ENCODE measurements at regions not wholly inside any gene's neighbourhood (a gene's known extent, or its start where the extent isn't known, plus 50 kb on each side); places are given as distances from the start of the nearest gene placed in this dataset.

DNA sequence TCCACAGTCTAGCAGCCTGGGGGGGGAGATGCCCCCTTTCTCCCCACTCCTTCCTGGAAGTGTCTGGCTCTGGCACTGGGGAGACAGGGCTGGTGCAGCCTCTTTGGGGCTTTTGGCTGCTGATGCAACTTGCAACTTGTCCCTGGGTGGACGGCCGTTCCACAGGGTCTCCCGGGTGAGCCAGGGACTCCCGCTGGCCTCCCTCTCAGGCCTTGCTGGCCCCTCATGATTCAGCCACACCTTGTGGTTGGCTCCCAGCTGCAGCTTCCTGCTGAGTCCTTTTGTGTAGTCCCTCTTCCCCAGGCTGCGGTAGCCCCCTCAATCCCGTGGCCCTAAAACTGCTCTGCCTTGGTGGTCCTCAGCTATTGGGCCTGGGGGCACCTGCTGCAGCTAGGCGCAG, 283.5 kb downstream of the PBX3 start:
- H3K4me3 ChIP-seq (ENCODE audit: low read length): no peak overlapping the region
- DNase-seq (ENCODE audit: low read depth): no peak
- TF ChIP-seq, protein P1, sequence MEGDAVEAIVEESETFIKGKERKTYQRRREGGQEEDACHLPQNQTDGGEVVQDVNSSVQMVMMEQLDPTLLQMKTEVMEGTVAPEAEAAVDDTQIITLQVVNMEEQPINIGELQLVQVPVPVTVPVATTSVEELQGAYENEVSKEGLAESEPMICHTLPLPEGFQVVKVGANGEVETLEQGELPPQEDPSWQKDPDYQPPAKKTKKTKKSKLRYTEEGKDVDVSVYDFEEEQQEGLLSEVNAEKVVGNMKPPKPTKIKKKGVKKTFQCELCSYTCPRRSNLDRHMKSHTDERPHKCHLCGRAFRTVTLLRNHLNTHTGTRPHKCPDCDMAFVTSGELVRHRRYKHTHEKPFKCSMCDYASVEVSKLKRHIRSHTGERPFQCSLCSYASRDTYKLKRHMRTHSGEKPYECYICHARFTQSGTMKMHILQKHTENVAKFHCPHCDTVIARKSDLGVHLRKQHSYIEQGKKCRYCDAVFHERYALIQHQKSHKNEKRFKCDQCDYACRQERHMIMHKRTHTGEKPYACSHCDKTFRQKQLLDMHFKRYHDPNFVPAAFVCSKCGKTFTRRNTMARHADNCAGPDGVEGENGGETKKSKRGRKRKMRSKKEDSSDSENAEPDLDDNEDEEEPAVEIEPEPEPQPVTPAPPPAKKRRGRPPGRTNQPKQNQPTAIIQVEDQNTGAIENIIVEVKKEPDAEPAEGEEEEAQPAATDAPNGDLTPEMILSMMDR (conservative IDR thresholded peaks at IDR 0.05; ENCODE audit: low read depth, low read length): no peak

GRCh38 chr9:126031116-126031515, 283.9 kb downstream of the PBX3 start:
- DNase-seq (ENCODE audit: low read depth): no peak
- TF ChIP-seq, protein P1 (conservative IDR thresholded peaks at IDR 0.05; ENCODE audit: low read depth, low read length): no peak
- no peak overlapping the region for H3K4me3 ChIP-seq (ENCODE audit: low read length)

DNA sequence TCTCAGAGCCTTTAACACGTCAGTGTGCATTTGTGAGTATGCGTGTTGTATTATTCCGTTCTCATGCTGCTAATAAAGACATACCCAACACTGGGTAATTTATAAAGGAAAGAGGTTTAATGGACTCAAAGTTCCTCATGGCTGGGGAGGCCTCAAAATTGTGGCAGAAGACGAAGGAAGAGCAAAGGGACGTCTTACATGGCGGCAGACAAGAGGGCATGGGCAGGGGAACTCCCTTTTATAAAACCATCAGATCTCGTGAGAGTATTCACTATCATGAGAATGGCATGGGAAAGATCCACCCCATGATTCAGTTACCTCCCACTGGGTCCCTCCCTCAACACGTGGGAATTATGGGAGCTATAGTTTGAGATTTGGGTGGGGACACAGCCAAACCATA, 285.0 kb downstream of the PBX3 start:
- no peak overlapping the region for H3K4me3 ChIP-seq (ENCODE audit: low read length)
- TF ChIP-seq, protein P1 (conservative IDR thresholded peaks at IDR 0.05; ENCODE audit: low read depth, low read length): no peak
- DNase-seq (ENCODE audit: low read depth): no peak

DNA sequence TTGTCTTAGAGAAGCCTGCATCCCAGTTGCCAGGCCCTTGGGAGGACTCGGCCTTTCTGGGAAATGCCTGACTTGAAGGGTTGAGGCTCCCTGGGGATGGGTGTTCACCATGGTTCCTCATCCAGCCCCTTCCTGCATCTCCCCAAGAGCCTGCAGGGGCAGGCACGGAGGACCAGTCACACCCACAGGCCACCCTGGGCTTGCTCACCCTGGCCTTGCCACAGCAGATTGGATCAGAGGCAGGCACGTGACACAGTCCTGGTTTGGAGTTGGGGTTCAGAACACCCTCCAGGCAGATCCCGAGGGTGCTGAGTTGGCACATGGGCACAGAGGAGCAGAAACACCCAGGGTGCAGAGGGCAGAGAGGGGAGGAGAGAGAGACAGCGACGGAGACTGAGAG, 286.1 kb downstream of the PBX3 start:
- H3K4me3 ChIP-seq (ENCODE audit: low read length): no peak overlapping the region

GRCh38 chr9:126033956-126034355, 286.8 kb downstream of the PBX3 start:
- DNase-seq (ENCODE audit: low read depth): no peak
- no peak overlapping the region for H3K4me3 ChIP-seq (ENCODE audit: low read length)
- TF ChIP-seq, protein P1 (conservative IDR thresholded peaks at IDR 0.05; ENCODE audit: low read depth, low read length): no peak

More for the DNA sequence above, 286.1 kb downstream of the PBX3 start:
- TF ChIP-seq, protein P1 (conservative IDR thresholded peaks at IDR 0.05; ENCODE audit: low read depth, low read length): no peak
- no peak for DNase-seq (ENCODE audit: low read depth)

DNA sequence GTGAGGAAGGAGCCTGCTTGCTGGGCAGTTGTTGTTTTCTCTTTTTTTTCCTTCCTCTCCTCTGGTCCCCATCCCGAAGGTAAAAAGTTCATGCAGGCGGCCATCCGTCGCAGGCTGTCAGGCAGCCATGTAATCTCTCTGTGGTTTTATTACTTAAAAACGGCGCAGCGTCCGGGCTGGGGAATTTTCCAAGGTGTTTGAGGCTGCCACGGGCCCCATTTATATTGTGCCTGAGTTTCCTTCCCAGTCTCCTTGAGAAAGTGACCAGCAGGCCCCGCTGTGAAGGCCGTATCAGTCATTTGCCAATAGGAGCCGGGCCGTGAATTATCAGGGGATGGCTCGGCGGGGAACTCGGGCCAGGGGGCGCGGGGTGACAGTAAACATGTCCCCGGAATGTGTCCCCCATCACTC, 289.7 kb downstream of the PBX3 start:
- no peak for DNase-seq (ENCODE audit: low read depth)
- no peak overlapping the region for H3K4me3 ChIP-seq (ENCODE audit: low read length)
- TF ChIP-seq, protein P1 (conservative IDR thresholded peaks at IDR 0.05; ENCODE audit: low read depth, low read length): no peak

DNA sequence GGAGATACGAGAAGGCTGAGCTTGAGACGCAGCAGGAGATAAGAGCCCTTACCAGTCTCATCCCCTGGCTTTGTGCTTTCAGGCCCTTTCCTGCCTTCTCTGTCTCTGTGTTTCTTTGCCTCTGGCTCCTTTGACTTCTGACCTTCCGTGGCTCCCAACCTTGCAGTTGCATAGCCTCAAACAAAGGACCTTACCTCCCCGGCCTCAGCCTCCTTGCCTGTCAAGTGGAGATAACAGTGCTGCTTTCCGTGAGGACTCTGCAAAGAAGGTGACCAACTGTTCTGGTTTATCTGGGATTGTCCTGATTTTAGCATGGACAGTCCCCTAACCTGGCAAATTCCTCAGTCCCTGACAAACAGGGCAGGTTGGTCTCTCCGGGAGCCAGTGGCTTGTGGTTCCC, 287.8 kb upstream of the MVB12B start:
- TF ChIP-seq, protein P1 (conservative IDR thresholded peaks at IDR 0.05; ENCODE audit: low read depth, low read length): no peak
- no peak overlapping the region for H3K4me3 ChIP-seq (ENCODE audit: low read length)
- DNase-seq (ENCODE audit: low read depth): no peak

All from retinal pigment epithelial cell (primary cell).